PC-3 (cell line): ENCODE measurements at regions not wholly inside any gene's neighbourhood (a gene's known extent, or its start where the extent isn't known, plus 50 kb on each side); places are given as distances from the start of the nearest gene placed in this dataset.

Experiments used
- ATAC-seq: fragments of 200-7000 bp; cut with Tn5 transposase; 2 replicates; pipeline ENCODE4 v1.9.1; 2020; ENCODE audit warnings: mild to moderate bottlenecking, moderate library complexity
- BruUV-seq: library from RNA; stranded (reverse); fragments of 400-500 nt; replicated peaks from 2 replicates; lab custom pipeline; 2021; lab: Mats Ljungman, UMichigan
- CTCF ChIA-PET: fragments of 300-600 bp; sonication (Branson Sonifier 250); formaldehyde crosslinking; loops from one replicate; lab custom pipeline; 2022; ENCODE audit warnings: antibody characterized with exemption; lab: Charles Lee
- POLR2A ChIA-PET: fragments of 300-600 bp; sonication (Branson Sonifier 250); formaldehyde crosslinking; loops from one replicate; lab custom pipeline; 2022; ENCODE audit warnings: antibody characterized with exemption; ENCODE audit not compliant: unreplicated experiment; lab: Charles Lee
- DNase-seq: peaks from one replicate; pipeline ENCODE4 v3.0.0-alpha.2; 2015
- H2AFZ ChIP-seq: fragments of 300-600 bp; sonication (generic); 2 replicates; pipeline ENCODE4 v1.6.0; 2016; ENCODE audit warnings: antibody characterized with exemption, low read length
- H3F3A ChIP-seq: fragments of 300-600 bp; sonication (generic); one replicate; pipeline ENCODE4 v1.6.0; 2017; ENCODE audit warnings: antibody characterized with exemption, low read length, control low read depth, mild to moderate bottlenecking; ENCODE audit not compliant: unreplicated experiment
- H3K27ac ChIP-seq: fragments of 300-600 bp; sonication (generic); 2 replicates; pipeline ENCODE4 v1.5.1; 2016; ENCODE audit warnings: mild to moderate bottlenecking, low read length
- H3K27me3 ChIP-seq: fragments of 300-600 bp; sonication (generic); 2 replicates; pipeline ENCODE4 v1.6.1; 2016; ENCODE audit warnings: low read length, mixed read lengths
- H3K36me3 ChIP-seq: fragments of 300-600 bp; sonication (generic); 2 replicates; pipeline ENCODE4 v1.6.1; 2016; ENCODE audit warnings: low read depth, mixed run types, low read length, mixed read lengths
- H3K4me1 ChIP-seq: fragments of 300-600 bp; sonication (generic); 2 replicates; pipeline ENCODE4 v1.5.1; 2016; ENCODE audit warnings: low read length; ENCODE audit not compliant: insufficient read depth
- H3K4me2 ChIP-seq: fragments of 300-600 bp; sonication (generic); 2 replicates; pipeline ENCODE4 v1.6.0; 2016; ENCODE audit warnings: low read length
- H3K4me3 ChIP-seq: fragments of 300-600 bp; sonication (generic); 2 replicates; pipeline ENCODE4 v1.5.1; 2016; ENCODE audit warnings: mild to moderate bottlenecking, low read length, mixed read lengths
- H3K79me2 ChIP-seq: fragments of 300-600 bp; sonication (generic); 2 replicates; pipeline ENCODE4 v1.6.1; 2017; ENCODE audit warnings: low read length, mixed read lengths
- H3K9ac ChIP-seq: fragments of 300-600 bp; sonication (generic); 2 replicates; pipeline ENCODE4 v1.6.0; 2016; ENCODE audit warnings: mild to moderate bottlenecking, low read length
- H3K9me2 ChIP-seq: fragments of 300-600 bp; sonication (generic); replicated peaks from 2 replicates; pipeline ENCODE4 v1.6.1; 2016; ENCODE audit warnings: mixed run types, low read length, mixed read lengths
- H3K9me3 ChIP-seq: fragments of 300-600 bp; sonication (generic); 2 replicates; pipeline ENCODE4 v1.6.1; 2016; ENCODE audit warnings: low read length, mixed read lengths
- H4K20me1 ChIP-seq: fragments of 300-600 bp; sonication (generic); 2 replicates; pipeline ENCODE4 v1.6.1; 2016; ENCODE audit warnings: low read length, mixed read lengths
- EZH2 ChIP-seq: fragments of 300-600 bp; sonication (generic); IDR thresholded peaks from one replicate; pipeline ENCODE4 v1.6.1; 2017; ENCODE audit warnings: antibody characterized with exemption, mild to moderate bottlenecking, low read length; ENCODE audit not compliant: unreplicated experiment
- EZH2phosphoT487 ChIP-seq: fragments of 300-600 bp; sonication (generic); IDR thresholded peaks from 2 replicates; pipeline ENCODE4 v1.6.1; 2018; ENCODE audit warnings: mild to moderate bottlenecking, antibody characterized with exemption, low read length, borderline replicate concordance
- intact Hi-C: fragments of 100-400 bp; cut with micrococcal nuclease; formaldehyde crosslinking; loops from 2 replicates; pipeline ENCODE4 v1.9.0; 2023
- TF ChIP-seq, protein P1 (sequence below): fragments of 300-600 bp; sonication (generic); conservative IDR thresholded peaks from 2 replicates; pipeline ENCODE4 v1.5.1; 2017; ENCODE audit warnings: antibody characterized with exemption, low read depth, mild to moderate bottlenecking, low read length

DNA sequence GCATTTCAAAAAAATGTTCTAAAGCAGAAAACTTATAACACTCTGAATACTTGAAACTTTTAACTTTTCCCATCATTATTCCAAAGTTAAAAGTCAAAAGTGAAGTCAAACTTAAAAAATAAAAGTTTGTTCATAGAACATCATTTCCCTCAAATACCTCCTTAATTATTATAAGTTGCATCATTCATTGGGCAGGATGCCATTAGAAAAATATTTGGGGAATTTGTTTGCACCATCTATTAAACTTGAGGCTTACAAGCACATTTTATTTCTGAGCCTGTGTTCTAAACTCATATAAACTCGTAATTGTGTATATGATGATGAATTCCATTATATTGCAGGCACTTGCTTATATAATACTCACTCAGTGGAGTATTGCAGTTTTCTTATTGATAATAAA is 588.0 kb upstream of the NRXN1 start:
- H3K36me3 ChIP-seq = peaks cover 3% of the 10 kb centered on the region; the same call in 1 of the 2 replicates
- H3K4me1 ChIP-seq = no peaks in the 10 kb centered on the region
- no TSS peak for BruUV-seq
- no peak overlapping the region for H3K4me2 ChIP-seq
- H2AFZ ChIP-seq = no peak overlapping the region
- H4K20me1 ChIP-seq = no peaks in the 10 kb centered on the region
- no peaks in the 10 kb centered on the region for H3F3A ChIP-seq
- H3K27ac ChIP-seq = no peak overlapping the region
- H3K9me2 ChIP-seq = no peaks in the 10 kb centered on the region
- TF ChIP-seq, protein P1, sequence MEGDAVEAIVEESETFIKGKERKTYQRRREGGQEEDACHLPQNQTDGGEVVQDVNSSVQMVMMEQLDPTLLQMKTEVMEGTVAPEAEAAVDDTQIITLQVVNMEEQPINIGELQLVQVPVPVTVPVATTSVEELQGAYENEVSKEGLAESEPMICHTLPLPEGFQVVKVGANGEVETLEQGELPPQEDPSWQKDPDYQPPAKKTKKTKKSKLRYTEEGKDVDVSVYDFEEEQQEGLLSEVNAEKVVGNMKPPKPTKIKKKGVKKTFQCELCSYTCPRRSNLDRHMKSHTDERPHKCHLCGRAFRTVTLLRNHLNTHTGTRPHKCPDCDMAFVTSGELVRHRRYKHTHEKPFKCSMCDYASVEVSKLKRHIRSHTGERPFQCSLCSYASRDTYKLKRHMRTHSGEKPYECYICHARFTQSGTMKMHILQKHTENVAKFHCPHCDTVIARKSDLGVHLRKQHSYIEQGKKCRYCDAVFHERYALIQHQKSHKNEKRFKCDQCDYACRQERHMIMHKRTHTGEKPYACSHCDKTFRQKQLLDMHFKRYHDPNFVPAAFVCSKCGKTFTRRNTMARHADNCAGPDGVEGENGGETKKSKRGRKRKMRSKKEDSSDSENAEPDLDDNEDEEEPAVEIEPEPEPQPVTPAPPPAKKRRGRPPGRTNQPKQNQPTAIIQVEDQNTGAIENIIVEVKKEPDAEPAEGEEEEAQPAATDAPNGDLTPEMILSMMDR = no peak
- TF ChIP-seq EZH2phosphoT487 (no peak), EZH2 (no peak)
- intact Hi-C loops = no loop called here
- ChIA-PET POLR2A (no interaction called here), CTCF (no interaction called here)
- no peak overlapping the region for H3K4me3 ChIP-seq
- H3K9me3 ChIP-seq = peaks cover 13% of the 10 kb centered on the region
- no peak overlapping the region for H3K9ac ChIP-seq
- no peak for DNase-seq
- ATAC-seq = no peak
- no peaks in the 10 kb centered on the region for H3K27me3 ChIP-seq
- no peaks in the 10 kb centered on the region for H3K79me2 ChIP-seq

DNA sequence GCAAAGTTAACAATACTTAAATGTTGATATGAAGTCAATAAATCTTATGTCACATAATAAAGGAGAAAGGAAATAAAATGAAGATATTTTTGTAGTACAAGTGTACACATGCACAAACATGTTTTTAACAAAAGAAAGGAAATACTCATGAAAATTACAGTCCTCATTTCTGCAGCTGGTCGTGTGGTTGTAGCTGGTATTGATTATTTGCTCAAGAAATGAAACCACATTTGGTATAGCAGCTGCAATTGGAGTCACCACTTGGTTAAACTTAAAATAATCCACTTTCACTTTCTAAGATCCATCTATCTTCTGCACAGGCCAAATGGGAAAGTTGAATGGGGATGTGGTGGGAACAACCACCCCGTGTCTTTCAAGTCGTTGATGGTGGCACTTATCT is 580.5 kb upstream of the NRXN1 start:
- TF ChIP-seq EZH2phosphoT487 = no peak
- TF ChIP-seq, protein P1 = no peak
- no peak for TF ChIP-seq EZH2
- Histone ChIP-seq H3K4me2 (no peak overlapping the region), H3K9ac (no peak overlapping the region), H3K4me1 (no peaks in the 10 kb centered on the region), H3K4me3 (no peak overlapping the region), H3K79me2 (no peaks in the 10 kb centered on the region), H4K20me1 (no peaks in the 10 kb centered on the region), H3K9me3 (peaks cover 25% of the 10 kb centered on the region), H3K9me2 (no peaks in the 10 kb centered on the region), H3K27me3 (no peaks in the 10 kb centered on the region), H3K27ac (no peak overlapping the region), H2AFZ (no peak overlapping the region), H3K36me3 (peaks cover 4% of the 10 kb centered on the region; the same call in 1 of the 2 replicates), H3F3A (no peaks in the 10 kb centered on the region)
- CTCF ChIA-PET = no interaction called here
- no peak for ATAC-seq
- no peak for DNase-seq
- intact Hi-C loops = no loop called here
- no TSS peak for BruUV-seq
- POLR2A ChIA-PET = no interaction called here

DNA sequence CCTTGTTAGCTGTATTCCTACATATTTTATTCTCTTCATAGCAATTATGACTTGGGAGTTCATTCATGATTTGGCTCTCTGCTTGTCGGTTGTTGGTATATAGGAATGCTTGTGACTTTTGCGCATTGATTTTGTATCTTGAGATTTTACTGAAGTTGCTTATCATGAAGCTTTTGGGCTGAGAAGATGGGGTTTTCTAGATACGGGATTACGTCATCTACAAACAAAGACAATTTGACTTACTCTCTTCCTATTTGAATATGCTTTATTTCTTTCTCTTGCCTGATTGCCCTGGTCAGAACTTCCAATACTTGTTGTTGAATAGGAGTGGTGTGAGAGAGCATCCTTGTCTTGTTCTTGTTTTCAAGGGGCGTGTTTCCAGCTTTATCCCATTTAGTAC is 569.8 kb upstream of the NRXN1 start:
- Histone ChIP-seq H3K79me2 (no peaks in the 10 kb centered on the region), H3K9me3 (no peaks in the 10 kb centered on the region), H3K4me2 (no peak overlapping the region), H4K20me1 (no peaks in the 10 kb centered on the region), H3K27ac (no peak overlapping the region), H3K9ac (no peak overlapping the region), H3K9me2 (no peaks in the 10 kb centered on the region), H2AFZ (no peak overlapping the region), H3K4me3 (no peak overlapping the region), H3K36me3 (no peaks in the 10 kb centered on the region), H3K4me1 (no peaks in the 10 kb centered on the region), H3K27me3 (no peaks in the 10 kb centered on the region), H3F3A (no peaks in the 10 kb centered on the region)
- POLR2A ChIA-PET = no interaction called here
- intact Hi-C loops = no loop called here
- BruUV-seq = no TSS peak
- CTCF ChIA-PET = no interaction called here
- TF ChIP-seq, protein P1 = no peak
- TF ChIP-seq EZH2phosphoT487 (no peak), EZH2 (no peak)
- DNase-seq (no peak), ATAC-seq (no peak)
